Mucosa of descending colon (tissue), 3 donors: ENCODE measurements at regions not wholly inside any gene's neighbourhood (a gene's known extent, or its start where the extent isn't known, plus 50 kb on each side); places are given as distances from the start of the nearest gene placed in this dataset.

Experiments
- ATAC-seq: fragments of 200-7000 bp; cut with Tn5 transposase; one replicate; pipeline ENCODE4 v1.9.1; 2020; ENCODE audit warnings: mild to moderate bottlenecking, moderate library complexity
- DNase-seq, 3 donors: peaks; one replicate each; pipeline ENCODE4 v3.0.0-alpha.2; 2020
- H3K36me3 ChIP-seq: fragments of 200-600 bp; one replicate; pipeline ENCODE4 v1.8.0; 2021; ENCODE audit warnings: low read depth, mild to moderate bottlenecking
- H3K4me1 ChIP-seq: fragments of 200-600 bp; one replicate; pipeline ENCODE4 v1.8.0; 2021; ENCODE audit warnings: low read depth, mild to moderate bottlenecking
- H3K4me3 ChIP-seq: fragments of 200-600 bp; one replicate; pipeline ENCODE4 v1.8.0; 2021; ENCODE audit warnings: mild to moderate bottlenecking
- H3K9me3 ChIP-seq: fragments of 200-600 bp; one replicate; pipeline ENCODE4 v1.8.0; 2021; ENCODE audit warnings: mild to moderate bottlenecking
- CTCF ChIP-seq: fragments of 200-600 bp; IDR thresholded peaks from one replicate; pipeline ENCODE4 v1.8.0; 2022; ENCODE audit warnings: antibody characterized with exemption, mild to moderate bottlenecking
- intact Hi-C, 2 donors: fragments of 100-400 bp; cut with DNase I in 1 of 2; cut with micrococcal nuclease in 1 of 2; formaldehyde crosslinking; loops; one replicate each; pipeline versions ENCODE4 v1.11.0 to v1.11.1; 2022; cut with DNase I, micrococcal nuclease
- donor health status: DM: no; HTN: no; CAD: no; lungs with moderate emphysema.
- donor health status: DM: no; HTN: no; CAD: no.
- donor health status: DM: no; HTN: yes; CAD: no.

GRCh38 chr1:80217377-80217986, 1211.0 kb upstream of the ADGRL4 start:
- no peak overlapping the region for H3K4me3 ChIP-seq
- H3K9me3 ChIP-seq: no peaks in the 10 kb centered on the region
- no peak for ATAC-seq
- intact Hi-C loops: no loop called here
- DNase-seq: peak in 1 of 3 donors; percentile 14
- H3K4me1 ChIP-seq: no peaks in the 10 kb centered on the region
- TF ChIP-seq CTCF: no peak
- H3K36me3 ChIP-seq: no peaks in the 10 kb centered on the region

DNA sequence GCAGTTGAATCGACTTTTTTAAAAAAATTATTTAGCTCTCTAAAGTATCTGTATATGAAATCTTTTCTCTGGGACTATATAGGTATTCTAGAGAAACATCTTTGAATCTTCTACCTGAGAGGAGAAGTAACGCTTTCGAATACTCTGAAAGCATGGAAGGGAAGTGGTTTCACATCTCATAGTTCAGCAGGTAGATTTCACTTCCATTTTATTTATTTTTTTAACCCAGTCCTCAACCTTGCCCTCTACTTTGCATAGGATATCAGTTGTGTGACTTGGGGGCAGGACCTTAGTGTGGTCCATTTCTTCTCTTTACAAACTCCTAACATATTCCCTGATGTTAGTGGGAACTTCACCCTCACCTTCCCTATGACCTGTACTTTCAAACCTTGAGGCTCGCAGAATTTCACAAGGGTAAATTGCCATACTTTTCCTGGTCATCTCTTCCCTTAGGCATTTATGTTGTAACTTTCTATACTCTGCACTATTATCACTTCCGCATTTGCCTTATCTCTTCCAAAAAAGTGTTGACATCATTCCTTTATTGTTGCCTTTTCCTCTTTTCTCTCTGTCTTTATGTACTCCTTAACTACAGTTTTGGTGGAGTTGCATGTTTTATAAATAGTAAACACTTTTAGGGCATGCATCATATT, 1208.5 kb upstream of the ADGRL4 start:
- ATAC-seq: no peak
- Histone ChIP-seq H3K9me3 (no peaks in the 10 kb centered on the region), H3K4me1 (no peaks in the 10 kb centered on the region)

DNA sequence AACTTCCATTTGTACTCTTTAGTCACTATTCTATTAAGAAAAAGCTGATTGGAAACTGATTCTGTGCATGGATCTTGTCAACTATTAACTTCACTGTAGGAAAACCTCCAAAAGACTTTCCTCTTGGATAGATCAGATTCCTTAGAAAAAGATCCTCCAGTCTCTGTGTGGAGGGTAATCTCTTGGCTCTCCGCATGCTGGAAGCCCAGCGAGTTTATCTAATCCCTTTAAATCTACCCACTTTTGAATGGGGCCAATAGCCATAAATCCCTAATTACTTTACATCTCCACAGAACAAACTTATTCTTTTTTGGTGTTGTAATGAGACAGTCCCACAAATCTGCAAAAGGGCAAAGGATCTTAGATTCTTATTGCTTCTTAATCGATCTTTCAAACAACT, 1206.4 kb upstream of the ADGRL4 start:
- no peak for TF ChIP-seq CTCF
- Histone ChIP-seq H3K36me3 (no peaks in the 10 kb centered on the region), H3K4me3 (no peak overlapping the region), H3K9me3 (no peaks in the 10 kb centered on the region), H3K4me1 (no peaks in the 10 kb centered on the region)
- ATAC-seq: no peak
- intact Hi-C loops: no loop called here
- DNase-seq: no peak

More for the DNA sequence above, 1208.5 kb upstream of the ADGRL4 start:
- DNase-seq: no peak
- no peak for TF ChIP-seq CTCF
- Histone ChIP-seq H3K36me3 (no peaks in the 10 kb centered on the region), H3K4me3 (no peak overlapping the region)
- intact Hi-C loops: no loop called here

- Histone ChIP-seq H3K36me3 (no peaks in the 10 kb centered on the region), H3K4me3 (no peak overlapping the region), H3K9me3 (no peaks in the 10 kb centered on the region), H3K4me1 (no peaks in the 10 kb centered on the region)
- no peak for TF ChIP-seq CTCF
- ATAC-seq: no peak
- DNase-seq: no peak
- intact Hi-C loops: no loop called here
Measured at GRCh38 chr1:80211691-80212380, 1205.3 kb upstream of the ADGRL4 start.

- no peak for TF ChIP-seq CTCF
- H3K4me1 ChIP-seq: no peaks in the 10 kb centered on the region
- H3K9me3 ChIP-seq: no peaks in the 10 kb centered on the region
- ATAC-seq (no peak), DNase-seq (no peak)
- no peak overlapping the region for H3K4me3 ChIP-seq
- intact Hi-C loops: no loop called here
- no peaks in the 10 kb centered on the region for H3K36me3 ChIP-seq
Measured at GRCh38 chr1:80202118-80202517, 1195.6 kb upstream of the ADGRL4 start.
